DMS79 (cell line): ENCODE measurements at regions not wholly inside any gene's neighbourhood (a gene's known extent, or its start where the extent isn't known, plus 50 kb on each side); places are given as distances from the start of the nearest gene placed in this dataset.
A peak's percentile ranks its signal among the peaks of the same experiment; 100 is the strongest.

ENCODE experiments used
- DNase-seq: peaks from one replicate; lab custom pipeline; 2025; lab: John Stamatoyannopoulos, UW

DNA sequence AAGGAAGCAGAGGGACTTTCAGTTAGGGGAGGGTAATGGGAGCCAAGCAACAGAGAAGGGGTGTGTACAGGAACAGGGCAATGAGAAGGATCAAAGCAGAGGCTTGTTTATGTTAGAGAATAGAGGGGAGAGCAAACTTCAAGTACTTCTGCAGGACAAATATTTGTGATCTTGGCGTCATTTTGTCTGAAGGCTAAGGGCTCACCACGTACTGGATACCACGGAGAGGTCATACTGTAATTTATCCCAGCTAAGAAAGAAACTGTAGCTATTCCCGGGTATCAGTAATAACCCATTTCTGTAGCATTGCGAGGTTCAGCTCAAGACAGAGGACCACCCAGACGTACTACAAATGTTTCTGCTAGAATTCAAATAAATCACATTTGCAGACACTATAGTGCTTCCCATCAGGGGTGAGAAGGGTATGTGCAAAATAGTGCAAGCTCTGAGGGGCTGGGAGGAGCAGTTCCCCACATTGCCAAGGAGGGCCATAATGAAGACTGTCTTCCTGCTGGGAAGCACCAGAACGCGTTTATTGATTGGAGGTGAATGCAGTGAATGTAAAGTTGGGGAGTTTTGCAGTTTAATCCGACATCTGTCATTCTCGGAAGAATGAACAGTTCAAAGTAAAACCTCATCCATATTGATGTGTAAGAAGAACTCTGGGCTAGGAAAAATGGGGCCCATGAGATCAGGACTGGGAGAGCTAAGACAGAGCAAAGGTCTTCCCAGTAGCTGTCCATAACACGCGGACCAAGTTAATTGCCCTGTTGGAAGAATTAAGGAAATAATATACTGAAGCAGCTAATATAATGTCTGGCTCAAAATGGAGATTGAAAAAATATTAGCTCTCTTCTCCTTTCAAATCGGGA is 136.9 kb downstream of the RWDD3 start:
- DNase-seq = no peak

DNA sequence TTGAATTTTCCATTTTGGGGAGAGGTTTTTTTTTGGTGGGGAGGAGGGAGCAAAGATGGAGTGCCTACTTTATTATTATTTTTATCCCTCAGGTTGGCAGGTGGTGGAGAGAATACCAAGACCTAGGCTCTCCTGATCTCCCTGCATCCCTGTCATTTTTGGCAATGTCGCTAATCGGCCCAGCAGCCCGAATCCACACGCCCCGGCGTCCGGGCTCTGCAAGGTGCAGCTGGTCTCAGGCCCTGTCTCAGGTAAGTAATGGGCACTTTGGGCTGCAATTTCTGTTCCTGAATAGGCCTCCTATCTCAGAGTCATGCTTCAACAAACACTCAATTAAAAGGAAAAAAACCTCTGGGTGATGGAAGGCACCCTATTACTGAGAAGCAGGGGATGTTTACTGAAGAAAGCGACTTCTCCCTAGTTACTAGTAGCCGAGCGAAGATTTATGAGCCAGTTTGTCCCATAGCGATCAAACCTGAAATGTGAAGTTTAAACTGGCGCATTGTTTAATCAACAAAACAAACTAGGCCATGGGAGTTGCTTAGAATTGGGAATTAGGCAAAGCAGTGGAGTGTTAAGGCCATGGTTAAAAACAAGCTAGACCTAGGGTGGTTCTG is 137.8 kb downstream of the RWDD3 start:
- peak; percentile 6 for DNase-seq

DNA sequence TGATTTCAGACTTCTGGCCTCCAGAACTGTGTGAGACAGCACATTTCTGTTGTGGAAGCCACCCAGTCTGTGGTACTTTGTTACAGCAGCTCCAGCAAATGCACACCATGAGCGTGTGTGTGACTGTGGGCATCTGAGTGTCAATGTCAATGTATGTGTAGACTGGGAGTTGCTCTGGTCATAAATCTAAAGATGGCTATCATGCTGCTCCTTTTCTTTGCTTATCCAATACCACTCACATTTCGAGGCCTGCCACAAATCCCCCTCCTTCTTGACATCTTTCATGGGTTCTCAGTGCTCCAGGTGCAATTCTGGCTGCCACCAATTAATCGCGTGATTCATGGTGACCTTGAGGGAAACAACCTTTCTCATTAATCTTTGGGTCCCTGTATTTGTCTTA is 141.2 kb downstream of the RWDD3 start:
- DNase-seq = no peak

DNA sequence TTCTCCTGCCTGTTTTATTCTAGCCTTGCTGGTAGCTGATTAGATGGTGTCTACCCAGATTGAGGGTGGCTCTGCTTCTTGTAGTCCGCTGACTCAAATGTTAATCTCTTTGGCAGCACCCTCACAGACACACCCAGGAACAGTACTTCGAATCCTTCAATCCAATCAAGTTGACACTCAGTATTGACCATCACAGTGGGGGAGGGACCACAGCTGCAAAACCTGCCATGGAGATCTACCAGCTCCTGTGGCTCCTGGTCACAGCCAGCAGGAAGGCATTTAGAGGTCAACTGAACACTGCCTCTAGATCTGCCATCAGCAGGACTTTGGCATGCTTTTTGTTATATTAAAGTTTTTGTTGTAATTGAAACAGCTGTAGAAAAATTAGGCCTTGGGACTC is 146.9 kb downstream of the RWDD3 start:
- DNase-seq = no peak

DNA sequence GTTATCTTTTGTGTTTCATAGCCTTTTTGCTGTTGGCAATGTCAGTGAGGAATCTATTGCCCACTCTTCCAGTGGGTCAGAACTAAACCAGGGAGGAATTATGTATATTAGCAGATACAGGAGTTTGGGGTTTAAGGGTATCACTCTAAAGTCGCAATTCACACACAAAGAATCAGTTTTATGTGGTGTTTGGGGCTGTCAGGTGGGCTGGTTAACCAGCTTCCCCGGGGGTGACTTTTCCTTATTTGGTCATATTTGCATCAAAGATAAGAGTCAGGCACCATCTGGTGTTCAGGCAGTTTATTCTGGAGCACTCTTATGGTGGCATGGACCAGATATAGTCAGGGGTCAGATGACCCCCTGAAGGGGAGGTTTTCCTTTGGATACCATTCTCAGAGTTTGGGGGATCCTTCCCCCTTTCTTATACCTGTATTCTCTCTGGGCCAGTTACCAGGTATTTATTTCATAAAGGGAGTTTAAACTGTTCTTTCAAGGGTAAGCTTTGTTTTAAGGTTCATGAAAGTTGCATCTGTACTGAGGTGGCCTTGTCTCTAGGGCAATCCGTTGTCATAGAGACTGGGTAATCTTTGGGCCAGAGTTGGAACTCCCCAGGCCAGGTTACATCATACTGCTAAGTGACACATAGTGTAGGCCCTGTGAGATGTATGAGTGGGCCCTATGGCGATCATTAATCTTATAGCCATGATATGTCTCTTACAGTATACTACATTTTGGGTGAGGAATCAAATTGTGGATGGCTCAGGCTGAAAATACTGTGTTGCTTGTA is 148.2 kb downstream of the RWDD3 start:
- peak; percentile 6 for DNase-seq

DNA sequence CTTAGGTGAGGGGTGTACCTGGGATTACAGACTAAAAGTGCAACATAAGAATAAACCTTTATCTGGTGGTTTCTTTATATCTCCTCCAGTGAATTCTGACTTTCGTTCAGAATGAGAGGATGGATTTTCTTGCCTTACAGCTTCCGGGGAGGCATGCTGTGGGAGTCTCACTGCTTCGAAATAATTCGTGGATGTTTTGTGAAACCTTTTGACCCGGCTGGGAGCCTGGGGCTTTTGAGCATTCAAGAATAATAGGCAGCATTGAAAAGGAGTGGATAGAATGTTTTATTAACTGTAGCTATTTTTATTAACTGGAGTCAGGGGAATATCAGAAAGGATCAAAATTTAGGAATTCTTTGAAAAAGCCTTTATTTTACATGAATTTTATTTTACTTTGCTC is 149.1 kb downstream of the RWDD3 start:
- DNase-seq = no peak

DNA sequence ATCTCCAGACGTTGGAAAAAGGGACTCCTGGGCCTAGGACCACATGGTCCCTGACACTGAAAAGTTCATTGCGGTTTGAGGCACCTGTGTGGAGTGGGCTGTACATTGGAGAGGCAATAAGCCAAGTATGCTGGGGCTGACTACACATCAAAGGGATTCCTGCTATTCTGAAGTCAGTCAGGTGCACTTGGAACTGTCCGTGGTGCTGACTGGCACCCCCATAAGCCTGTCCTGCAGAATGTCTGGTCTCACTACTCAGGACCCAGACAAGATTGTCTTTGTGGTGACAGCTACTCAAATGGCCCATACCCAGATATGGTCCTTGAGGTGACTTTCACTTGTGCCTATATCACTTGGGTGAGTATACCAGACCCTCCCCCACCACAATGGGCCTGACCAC is 150.6 kb downstream of the RWDD3 start:
- no peak for DNase-seq

DNA sequence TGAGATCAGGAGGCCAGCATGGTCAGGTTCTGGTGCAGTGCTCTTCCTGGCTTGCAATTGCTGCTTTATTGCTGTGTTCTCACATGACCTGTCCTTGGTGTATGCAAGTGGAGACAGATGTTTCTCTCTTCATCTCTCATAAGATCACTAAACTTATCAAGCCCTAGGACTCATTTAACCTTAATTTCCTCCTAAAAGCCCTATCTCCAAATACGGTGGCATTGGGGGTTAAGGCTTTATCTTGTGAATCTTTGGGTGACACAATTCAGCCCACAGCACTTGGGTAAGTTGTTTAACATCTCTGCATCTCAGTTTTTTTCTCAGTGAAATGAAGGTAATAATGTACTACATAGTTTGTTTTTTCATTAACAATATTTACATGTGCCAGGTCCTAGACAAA is 152.4 kb downstream of the RWDD3 start:
- no peak for DNase-seq

DNA sequence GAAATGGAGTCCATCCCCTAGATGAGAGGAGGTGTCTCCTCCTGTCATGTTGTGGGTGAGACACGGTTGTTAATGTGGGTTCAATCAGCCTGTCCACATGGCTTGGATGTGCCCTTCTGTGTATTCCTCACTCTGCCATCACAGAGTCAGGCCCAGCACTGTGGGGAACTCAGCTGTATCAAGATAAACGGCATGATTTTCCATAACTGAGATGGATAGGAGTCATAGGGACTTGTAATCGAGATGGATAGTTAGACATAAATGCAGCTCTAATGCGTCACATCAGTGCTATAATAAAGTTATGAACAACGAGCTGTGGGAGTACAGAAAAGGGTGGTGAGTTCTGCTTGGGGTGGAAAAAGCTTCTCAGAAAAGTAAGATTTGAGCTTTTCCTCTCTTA is 152.9 kb downstream of the RWDD3 start:
- no peak for DNase-seq

DNA sequence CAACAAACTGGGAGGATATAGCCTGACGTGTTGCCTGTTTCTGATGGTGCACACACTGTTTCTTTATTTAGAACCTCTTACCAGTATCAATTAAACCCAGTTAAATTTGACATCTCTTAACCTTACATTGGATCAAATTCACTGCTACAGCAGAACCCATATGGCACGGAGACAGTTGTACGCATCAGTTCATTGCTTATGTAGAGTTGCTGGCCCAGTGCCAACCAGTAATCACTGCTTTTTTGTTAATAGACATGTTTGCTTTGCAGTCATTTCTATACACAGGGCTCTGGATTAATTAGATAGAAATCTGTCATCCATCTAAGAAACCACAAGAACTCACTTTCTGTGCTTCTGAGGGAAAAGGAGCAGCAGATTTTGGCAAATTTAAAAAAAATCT is 154.0 kb downstream of the RWDD3 start:
- peak; percentile 16 for DNase-seq

DNA sequence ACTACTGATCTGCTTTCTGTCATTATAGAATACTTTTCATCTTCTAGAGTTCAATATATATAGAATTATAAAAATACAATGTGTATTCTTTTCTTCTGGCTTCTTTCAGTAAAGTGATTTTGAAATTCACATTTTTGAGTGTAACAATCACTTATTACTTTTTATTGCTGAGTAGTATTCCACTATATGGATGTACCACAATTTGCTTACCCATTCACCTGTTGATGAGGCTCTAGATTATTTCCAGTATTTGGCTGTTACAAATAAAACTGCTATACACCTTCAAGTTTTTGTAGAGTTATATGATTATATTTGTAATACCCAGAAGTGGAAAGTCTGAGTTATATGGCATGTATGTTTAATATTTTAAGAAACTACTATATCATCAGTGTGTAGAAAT is 159.4 kb downstream of the RWDD3 start:
- no peak for DNase-seq

DNA sequence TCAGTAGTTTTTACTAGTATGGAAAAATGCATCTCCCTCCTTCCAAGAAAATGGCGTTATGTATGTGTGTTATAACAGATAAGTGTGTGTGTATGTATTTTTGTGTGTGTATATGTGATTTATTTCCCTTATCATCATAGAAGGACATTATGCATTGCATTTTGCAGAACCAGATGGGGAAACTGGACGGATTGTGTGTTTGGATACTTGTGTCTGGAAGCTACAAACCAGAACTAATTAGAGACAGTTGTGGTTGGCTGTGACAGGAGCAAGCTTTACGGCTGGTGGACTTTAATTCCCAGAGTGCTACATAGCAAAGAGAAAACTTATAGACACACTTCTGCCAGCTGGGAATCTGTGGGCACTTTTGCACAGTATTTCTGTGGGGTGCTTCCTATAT is 162.5 kb downstream of the RWDD3 start:
- no peak for DNase-seq

DNA sequence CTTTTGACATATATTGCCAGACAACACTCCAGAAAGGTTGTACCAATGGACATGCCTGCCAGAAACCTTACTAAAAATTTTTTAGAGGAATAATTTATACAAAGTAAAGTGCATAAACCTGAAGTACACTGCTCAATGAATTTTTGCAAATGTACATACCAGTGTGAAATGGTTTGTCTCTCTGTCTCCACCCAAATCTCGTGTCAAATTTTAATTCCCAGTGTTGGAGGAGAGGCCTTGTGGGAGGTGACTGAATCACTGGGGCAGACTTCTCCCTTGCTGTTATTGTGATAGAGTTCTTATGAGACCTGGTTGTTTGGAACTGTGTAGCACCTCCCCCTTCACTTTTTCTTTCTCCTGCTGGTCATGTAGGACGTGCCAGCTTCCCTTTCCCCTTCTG is 168.8 kb downstream of the RWDD3 start:
- DNase-seq = no peak

DNA sequence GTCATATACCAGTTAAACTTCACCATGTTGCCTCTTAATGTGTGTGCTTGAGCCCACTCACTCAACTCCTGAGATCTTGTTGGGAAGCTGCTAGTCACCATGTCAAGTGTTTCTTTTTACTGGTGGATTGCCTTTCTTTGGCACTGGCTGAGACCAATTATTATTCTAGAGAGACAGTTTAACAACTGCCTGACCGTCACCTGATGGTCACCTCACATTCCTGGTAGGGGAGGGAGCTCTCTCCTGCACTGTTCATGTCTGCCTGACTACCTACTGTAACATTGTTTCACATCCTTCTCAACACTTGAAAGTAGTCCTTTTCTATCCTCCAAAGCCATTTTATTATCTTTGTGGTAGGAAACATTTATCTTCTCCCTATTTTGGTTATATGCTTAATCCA is 172.3 kb downstream of the RWDD3 start:
- no peak for DNase-seq

DNA sequence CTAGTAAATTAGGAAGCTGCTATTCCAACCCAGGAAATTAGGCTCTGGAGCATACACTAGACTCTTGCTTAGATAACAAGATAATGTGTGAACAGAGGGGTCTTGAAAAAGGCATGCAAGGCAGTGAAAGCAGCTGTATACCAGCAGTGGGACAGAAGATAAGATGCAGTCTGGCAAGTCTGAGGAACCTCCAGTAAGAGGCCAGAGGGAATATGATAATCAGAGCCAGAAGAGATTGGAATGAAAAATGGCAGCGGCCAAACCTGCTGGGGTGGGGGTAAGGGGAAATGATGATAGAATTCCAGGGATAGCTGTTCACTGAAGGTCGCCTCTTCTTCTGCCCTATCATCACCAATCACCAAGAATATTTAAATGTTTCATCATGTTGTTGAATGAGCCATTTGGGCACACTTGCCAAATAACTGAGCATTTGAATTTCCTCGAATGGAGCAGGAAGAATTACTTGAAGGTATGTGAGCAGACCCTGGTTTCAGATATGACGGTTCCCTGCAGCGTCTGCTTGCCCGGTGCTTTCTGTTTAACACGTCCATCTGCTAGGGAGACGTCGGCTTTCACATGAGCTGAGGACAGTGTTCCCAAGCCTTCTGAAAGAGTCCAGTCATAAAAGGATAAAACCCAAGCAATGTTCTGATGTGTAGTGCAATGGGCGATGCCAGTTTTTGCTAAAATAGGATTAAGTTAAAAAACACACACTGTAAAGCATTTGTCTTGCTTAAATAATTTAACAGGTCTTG is 173.3 kb downstream of the RWDD3 start:
- DNase-seq = no peak

DNA sequence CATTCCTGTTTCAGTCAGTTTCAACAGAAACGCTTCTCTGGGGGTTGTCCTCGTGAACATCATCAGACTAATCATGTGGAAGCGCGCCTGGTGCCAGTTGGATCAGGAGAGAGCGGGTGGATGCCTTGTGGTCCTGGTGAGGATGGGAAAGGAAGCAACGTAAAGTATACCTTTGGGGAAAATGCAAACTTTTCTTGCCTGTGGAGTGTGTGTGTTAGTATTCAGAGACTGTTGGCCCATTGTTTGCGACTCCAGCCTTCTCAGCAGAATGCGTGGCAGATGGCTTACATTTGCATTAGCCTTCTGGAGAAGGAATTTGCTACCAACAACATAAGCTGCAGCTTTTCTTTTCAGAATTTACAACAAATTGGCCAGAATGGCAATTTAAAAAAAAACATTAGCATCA is 173.9 kb downstream of the RWDD3 start:
- no peak for DNase-seq

DNA sequence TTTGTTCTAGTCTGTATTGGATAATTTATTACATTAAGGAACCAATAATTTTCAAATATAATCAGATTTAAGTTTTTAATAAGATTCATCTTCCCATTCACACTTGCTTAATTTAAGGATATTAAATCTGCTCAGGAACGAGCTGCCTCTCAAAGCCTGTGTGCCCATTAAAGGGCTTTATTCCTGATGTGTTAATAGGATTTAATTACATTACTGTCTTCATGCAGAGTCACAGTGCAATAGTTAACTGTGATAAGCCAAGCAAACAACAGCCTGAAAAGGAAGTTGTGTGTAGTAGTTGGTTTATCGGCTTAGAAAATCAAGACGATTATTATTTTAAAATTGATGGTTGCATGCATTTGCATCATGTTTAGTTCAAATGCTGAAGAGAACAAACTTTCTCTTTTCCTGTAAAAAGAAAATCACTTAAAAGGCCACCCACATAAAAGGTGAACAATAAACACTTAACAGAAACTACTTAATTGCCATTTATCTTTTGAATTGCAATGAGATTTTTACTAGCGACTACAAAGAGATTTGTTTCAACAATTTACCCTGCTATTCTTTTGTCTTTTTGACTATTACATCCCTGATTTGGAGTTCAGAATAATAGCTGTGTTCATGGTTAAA is 174.6 kb downstream of the RWDD3 start:
- DNase-seq = no peak

DNA sequence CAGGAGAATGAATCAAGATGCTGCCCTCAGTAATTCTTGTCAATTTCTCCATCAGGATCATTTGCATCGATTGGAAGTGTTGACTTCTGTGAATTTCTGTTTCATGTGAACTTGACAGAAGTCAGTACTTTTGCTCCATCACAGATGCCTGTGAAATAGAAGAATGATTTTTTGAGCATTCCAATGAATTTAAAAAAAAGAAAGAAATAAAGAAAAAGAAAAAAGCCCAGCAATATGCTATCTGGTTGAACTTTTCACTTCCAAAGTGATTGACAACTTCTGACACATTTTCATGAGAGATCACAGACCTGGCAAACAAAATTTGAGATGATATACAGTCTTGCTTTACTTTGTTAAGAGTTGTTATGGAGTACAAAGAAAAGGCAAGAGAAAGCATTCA is 175.3 kb downstream of the RWDD3 start:
- DNase-seq = no peak

DNA sequence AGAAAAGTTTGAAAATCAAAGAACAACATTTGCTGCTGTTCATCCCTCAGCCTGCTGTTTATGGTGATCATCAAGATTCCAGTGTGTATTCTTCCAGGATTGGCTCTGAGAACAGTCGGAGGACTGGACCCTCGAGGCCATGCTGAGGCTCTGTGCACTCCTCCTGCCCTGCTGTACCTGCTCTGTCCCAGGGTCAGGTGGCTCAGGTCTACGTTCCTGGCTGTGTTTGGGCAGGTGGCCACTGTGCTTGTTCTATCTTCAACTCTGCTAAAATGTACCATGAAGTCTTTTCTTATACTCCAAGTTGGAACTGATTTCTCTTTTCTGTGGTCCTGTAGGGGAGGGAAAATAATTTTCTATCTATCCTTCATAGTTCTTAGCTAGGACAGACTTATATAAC is 175.9 kb downstream of the RWDD3 start:
- DNase-seq = no peak

DNA sequence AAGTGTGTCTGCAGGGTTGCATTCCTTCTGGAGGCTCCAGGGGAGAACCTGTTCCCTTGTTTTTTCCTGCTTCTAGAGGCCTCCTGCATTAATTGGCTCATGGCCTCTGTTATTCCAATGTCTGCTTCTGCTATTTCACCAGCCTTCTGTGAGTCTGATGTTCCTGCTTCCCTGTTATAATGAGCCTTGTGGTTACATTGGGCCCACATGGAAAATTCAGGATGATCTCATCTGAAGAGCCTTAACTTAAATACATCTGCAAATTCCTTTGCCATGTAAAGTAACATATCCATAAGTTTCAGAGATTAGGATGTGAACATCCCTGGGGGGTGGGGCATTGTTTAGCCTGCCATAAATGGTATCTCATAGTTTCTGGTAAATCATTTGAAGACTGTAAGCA is 181.1 kb downstream of the RWDD3 start:
- no peak for DNase-seq

DNA sequence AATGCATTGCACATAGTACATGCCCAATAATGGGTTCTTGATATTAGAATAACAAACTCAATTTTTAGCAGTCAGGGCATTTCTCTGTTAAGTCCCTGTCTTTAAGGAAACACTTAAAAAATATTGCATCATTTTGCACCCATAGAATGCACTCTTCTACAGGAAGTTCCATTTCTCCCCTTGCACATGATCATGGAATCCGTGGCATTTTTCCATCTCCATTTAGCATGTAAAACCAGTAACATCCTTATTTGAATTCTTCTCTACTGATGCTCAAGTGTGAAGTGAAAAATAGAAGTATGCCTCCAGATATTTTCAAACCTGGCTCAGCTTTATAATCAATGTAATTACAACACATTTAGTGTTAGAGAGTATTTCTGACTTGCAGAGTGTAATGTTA is 192.8 kb downstream of the RWDD3 start:
- DNase-seq = no peak

DNA sequence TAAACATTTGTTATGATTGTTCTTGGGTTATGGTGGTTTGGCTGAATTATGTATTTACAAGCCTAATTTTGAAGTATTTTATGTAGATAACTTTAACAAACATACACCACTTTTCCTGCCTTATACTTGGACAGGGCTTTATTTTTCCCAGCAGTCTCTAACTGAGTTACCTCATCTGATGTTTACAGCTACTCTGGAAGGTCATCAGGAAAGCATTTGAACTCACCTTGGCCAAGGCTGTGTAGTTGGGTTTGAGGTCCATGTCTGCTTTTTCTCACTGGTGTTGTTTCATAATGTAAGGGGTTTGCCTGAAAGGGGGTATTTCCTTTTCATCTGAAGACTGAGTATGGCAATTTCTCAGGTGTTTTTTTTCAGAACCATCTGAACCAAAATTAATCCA is 193.5 kb downstream of the RWDD3 start:
- DNase-seq = no peak
